ENCODE measurements at regions not wholly inside any gene's neighbourhood (a gene's known extent, or its start where the extent isn't known, plus 50 kb on each side); places are given as distances from the start of the nearest gene placed in this dataset.

DNA sequence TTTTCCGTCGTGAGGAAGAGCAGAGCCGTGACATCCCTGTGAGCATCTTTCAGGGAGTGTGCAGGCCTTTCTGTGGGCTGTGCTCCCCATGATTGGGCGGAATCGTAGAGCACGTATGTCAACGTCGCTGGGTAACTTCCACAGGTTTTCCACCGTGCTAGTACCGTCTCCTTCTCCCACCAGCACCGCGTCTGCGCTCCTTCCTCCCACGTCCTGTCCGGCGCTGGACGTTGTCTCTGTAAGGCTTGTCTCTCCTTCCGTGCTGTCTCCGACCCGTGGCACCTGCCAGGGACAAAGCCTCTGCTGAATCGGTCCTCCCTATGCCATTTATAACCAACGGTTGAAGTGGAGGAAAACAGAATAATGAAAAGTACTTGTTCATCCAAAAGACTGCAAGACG, 386.7 kb downstream of the BRD1 start:
- Mint-ChIP-seq H3K9me3 (no peaks in the 10 kb centered on the region), H3K36me3 (no peaks in the 10 kb centered on the region), H3K4me3 (no peak overlapping the region), H3K27ac (no peak overlapping the region), H3K4me1 (no peaks in the 10 kb centered on the region), H3K27me3 (ENCODE audit: low read depth in 2 of 2) (no peaks in the 10 kb centered on the region)
- 93% methylated on average over 21 of the region's 23 CpGs for WGBS (ENCODE audit: insufficient coverage)
- intact Hi-C loops (cut with micrococcal nuclease) = no loop called here
- H3K27ac ChIP-seq (ENCODE audit: low read length) = no peak overlapping the region
- DNase-seq = no peak
- no peak for TF ChIP-seq CTCF (IDR thresholded peaks at IDR 0.05)
- no peaks in the 10 kb centered on the region for H3K27me3 ChIP-seq (ENCODE audit: control insufficient read depth, insufficient read depth, low read length)
- H3K9me3 ChIP-seq (ENCODE audit: control insufficient read depth, insufficient read depth, low read length) = no peaks in the 10 kb centered on the region
- no peak for ATAC-seq
- no peaks in the 10 kb centered on the region for H3K4me1 ChIP-seq (ENCODE audit: control insufficient read depth, insufficient read depth, low read length)
- H3K36me3 ChIP-seq (ENCODE audit: control insufficient read depth, insufficient read depth, low read length) = no peaks in the 10 kb centered on the region
- H3K4me3 ChIP-seq (ENCODE audit: low read length) = no peak overlapping the region

DNA sequence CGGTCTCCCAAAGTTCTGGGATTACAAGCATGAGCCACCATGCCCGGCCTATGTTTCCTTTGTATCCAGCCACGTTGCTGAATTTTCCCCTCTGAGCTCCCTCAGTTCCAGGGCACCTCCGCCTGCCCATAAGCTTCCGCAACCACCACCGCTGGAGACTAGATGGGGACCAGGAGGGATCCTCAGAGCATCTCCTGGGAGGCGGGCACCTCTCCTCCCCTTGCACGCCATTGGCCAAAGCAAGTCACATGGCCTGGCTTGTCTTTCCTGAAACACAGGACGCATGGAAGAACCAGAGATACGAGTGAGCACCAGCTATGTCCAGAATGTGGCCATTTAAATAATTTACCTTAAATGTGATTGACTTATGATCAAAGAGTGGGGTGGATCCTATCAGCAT, 388.3 kb downstream of the BRD1 start:
- H3K27me3 ChIP-seq (ENCODE audit: control insufficient read depth, insufficient read depth, low read length) = no peaks in the 10 kb centered on the region
- no peaks in the 10 kb centered on the region for H3K9me3 ChIP-seq (ENCODE audit: control insufficient read depth, insufficient read depth, low read length)
- H3K4me1 ChIP-seq (ENCODE audit: control insufficient read depth, insufficient read depth, low read length) = no peaks in the 10 kb centered on the region
- H3K27ac ChIP-seq (ENCODE audit: low read length) = no peak overlapping the region
- TF ChIP-seq CTCF (IDR thresholded peaks at IDR 0.05) = no peak
- Mint-ChIP-seq H3K27ac (no peak overlapping the region), H3K27me3 (ENCODE audit: low read depth in 2 of 2) (no peaks in the 10 kb centered on the region), H3K9me3 (no peaks in the 10 kb centered on the region), H3K4me3 (no peak overlapping the region), H3K4me1 (no peaks in the 10 kb centered on the region), H3K36me3 (no peaks in the 10 kb centered on the region)
- DNase-seq (no peak), ATAC-seq (no peak)
- H3K36me3 ChIP-seq (ENCODE audit: control insufficient read depth, insufficient read depth, low read length) = no peaks in the 10 kb centered on the region
- intact Hi-C loops (cut with micrococcal nuclease) = no loop called here
- 96% methylated on average over 10 of the region's 10 CpGs for WGBS (ENCODE audit: insufficient coverage)
- no peak overlapping the region for H3K4me3 ChIP-seq (ENCODE audit: low read length)

DNA sequence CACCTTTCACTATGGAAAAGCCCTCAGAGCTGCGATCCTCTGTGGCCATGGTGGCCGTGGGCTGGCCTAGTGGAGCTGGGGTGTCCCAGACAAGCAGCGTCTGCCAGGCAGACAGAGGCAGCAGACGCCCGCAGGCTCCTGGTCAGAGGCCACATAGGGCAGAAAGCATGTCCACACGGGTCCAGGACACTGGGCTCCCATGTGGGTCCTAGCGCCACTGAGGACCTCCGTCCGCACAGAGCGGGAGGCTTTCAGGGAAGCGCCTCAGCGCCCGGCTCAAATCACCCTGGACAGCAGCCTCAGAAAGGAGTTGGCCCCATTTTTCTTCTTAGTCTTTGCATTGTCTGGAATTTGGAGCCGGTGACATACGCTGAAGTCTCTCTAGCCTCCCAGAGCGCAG, 389.7 kb downstream of the BRD1 start:
- no peak for TF ChIP-seq CTCF (IDR thresholded peaks at IDR 0.05)
- Mint-ChIP-seq H3K4me1 (no peaks in the 10 kb centered on the region), H3K36me3 (no peaks in the 10 kb centered on the region), H3K4me3 (no peak overlapping the region), H3K27me3 (ENCODE audit: low read depth in 2 of 2) (no peaks in the 10 kb centered on the region), H3K27ac (no peak overlapping the region), H3K9me3 (no peaks in the 10 kb centered on the region)
- intact Hi-C loops (cut with micrococcal nuclease) = no loop called here
- 90% methylated on average over 16 of the region's 16 CpGs for WGBS (ENCODE audit: insufficient coverage)
- no peak overlapping the region for H3K27ac ChIP-seq (ENCODE audit: low read length)
- DNase-seq (no peak), ATAC-seq (no peak)
- H3K27me3 ChIP-seq (ENCODE audit: control insufficient read depth, insufficient read depth, low read length) = no peaks in the 10 kb centered on the region
- no peaks in the 10 kb centered on the region for H3K9me3 ChIP-seq (ENCODE audit: control insufficient read depth, insufficient read depth, low read length)
- no peak overlapping the region for H3K4me3 ChIP-seq (ENCODE audit: low read length)
- H3K4me1 ChIP-seq (ENCODE audit: control insufficient read depth, insufficient read depth, low read length) = no peaks in the 10 kb centered on the region
- H3K36me3 ChIP-seq (ENCODE audit: control insufficient read depth, insufficient read depth, low read length) = no peaks in the 10 kb centered on the region

GRCh38 chr22:49437356-49437755, 390.3 kb downstream of the BRD1 start:
- no peaks in the 10 kb centered on the region for H3K36me3 Mint-ChIP-seq
- H3K9me3 Mint-ChIP-seq = no peaks in the 10 kb centered on the region
- no peak for ATAC-seq
- Histone ChIP-seq H3K27ac (ENCODE audit: low read length) (no peak overlapping the region), H3K36me3 (ENCODE audit: control insufficient read depth, insufficient read depth, low read length) (no peaks in the 10 kb centered on the region), H3K4me3 (ENCODE audit: low read length) (no peak overlapping the region), H3K4me1 (ENCODE audit: control insufficient read depth, insufficient read depth, low read length) (no peaks in the 10 kb centered on the region), H3K27me3 (ENCODE audit: control insufficient read depth, insufficient read depth, low read length) (no peaks in the 10 kb centered on the region), H3K9me3 (ENCODE audit: control insufficient read depth, insufficient read depth, low read length) (no peaks in the 10 kb centered on the region)
- no peaks in the 10 kb centered on the region for H3K27me3 Mint-ChIP-seq (ENCODE audit: low read depth in 2 of 2)
- H3K4me1 Mint-ChIP-seq = no peaks in the 10 kb centered on the region
- no peak for TF ChIP-seq CTCF (IDR thresholded peaks at IDR 0.05)
- no peak overlapping the region for H3K4me3 Mint-ChIP-seq
- DNase-seq = no peak
- 80% methylated on average over 17 of the region's 17 CpGs for WGBS (ENCODE audit: insufficient coverage)
- intact Hi-C loops (cut with micrococcal nuclease) = no loop called here
- no peak overlapping the region for H3K27ac Mint-ChIP-seq
